ENCODE measurements at regions not wholly inside any gene's neighbourhood (a gene's known extent, or its start where the extent isn't known, plus 50 kb on each side); places are given as distances from the start of the nearest gene placed in this dataset.

DNA sequence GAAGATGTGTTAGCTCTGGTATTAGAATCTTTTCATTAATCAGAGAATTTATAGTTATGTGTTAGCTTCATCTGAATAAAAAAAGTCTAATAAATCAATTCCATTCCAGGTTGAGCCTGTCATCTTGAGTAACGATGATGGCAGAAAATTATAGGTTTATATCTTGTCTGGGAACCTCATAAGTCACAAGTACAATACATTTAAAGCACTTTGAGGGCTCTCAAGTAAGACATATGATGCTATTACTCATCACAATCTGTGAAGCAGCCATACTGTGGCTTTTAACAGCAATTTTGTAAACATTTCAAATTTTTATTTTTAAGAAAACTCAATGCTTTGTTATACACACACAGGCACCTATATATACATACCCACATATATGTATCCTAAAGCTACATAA is 484.1 kb upstream of the VRK2 start:
- TF ChIP-seq, protein P1, sequence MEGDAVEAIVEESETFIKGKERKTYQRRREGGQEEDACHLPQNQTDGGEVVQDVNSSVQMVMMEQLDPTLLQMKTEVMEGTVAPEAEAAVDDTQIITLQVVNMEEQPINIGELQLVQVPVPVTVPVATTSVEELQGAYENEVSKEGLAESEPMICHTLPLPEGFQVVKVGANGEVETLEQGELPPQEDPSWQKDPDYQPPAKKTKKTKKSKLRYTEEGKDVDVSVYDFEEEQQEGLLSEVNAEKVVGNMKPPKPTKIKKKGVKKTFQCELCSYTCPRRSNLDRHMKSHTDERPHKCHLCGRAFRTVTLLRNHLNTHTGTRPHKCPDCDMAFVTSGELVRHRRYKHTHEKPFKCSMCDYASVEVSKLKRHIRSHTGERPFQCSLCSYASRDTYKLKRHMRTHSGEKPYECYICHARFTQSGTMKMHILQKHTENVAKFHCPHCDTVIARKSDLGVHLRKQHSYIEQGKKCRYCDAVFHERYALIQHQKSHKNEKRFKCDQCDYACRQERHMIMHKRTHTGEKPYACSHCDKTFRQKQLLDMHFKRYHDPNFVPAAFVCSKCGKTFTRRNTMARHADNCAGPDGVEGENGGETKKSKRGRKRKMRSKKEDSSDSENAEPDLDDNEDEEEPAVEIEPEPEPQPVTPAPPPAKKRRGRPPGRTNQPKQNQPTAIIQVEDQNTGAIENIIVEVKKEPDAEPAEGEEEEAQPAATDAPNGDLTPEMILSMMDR (IDR thresholded peaks at IDR 0.05): no peak
- TF ChIP-seq POLR2A (IDR thresholded peaks at IDR 0.05) (no peak), POLR2AphosphoS5 (IDR thresholded peaks at IDR 0.05) (no peak), EP300 (IDR thresholded peaks at IDR 0.05) (no peak)
